ENCODE measurements at regions not wholly inside any gene's neighbourhood (a gene's known extent, or its start where the extent isn't known, plus 50 kb on each side); places are given as distances from the start of the nearest gene placed in this dataset.

GRCh38 chr1:70490153-70490552 lies 79.1 kb downstream of the CTH start:
- no peak overlapping the region for H3K56ac ChIP-seq (ENCODE audit: low read length)
- H3K79me2 ChIP-seq (ENCODE audit: control insufficient read depth, insufficient read depth, low read length) = no peaks in the 10 kb centered on the region
- H3K36me3 ChIP-seq (ENCODE audit: control insufficient read depth, insufficient read depth, low read length) = no peaks in the 10 kb centered on the region
- no peak overlapping the region for H3K27ac ChIP-seq (ENCODE audit: low read depth, low read length)
- H2AK5ac ChIP-seq (ENCODE audit: low read length) = no peak overlapping the region
- H3K9ac ChIP-seq (ENCODE audit: low read length) = no peak overlapping the region
- H3K4ac ChIP-seq (ENCODE audit: low read depth, low read length) = no peak overlapping the region
- no CpG with 5 or more reads among the region's 1 CpG for WGBS (ENCODE audit: extremely low coverage, insufficient coverage, low lambda C conversion rate)
- no peak overlapping the region for H4K8ac ChIP-seq (ENCODE audit: low read depth, low read length)
- H4K5ac ChIP-seq (ENCODE audit: low read length) = no peak overlapping the region
- no peak overlapping the region for H3K4me3 ChIP-seq (ENCODE audit: low read length)
- no peak for DNase-seq
- H3K79me1 ChIP-seq (ENCODE audit: low read length) = no peaks in the 10 kb centered on the region
- no peaks in the 10 kb centered on the region for H3K27me3 ChIP-seq (ENCODE audit: insufficient read depth, low read length, poor library complexity)
- no peak overlapping the region for H3K4me2 ChIP-seq (ENCODE audit: low read length)
- no peak overlapping the region for H2BK15ac ChIP-seq (replicated peaks; ENCODE audit: low read depth)
- no peak overlapping the region for H3K18ac ChIP-seq (ENCODE audit: low read length)
- H3K4me1 ChIP-seq (ENCODE audit: control insufficient read depth, low read depth, low read length) = no peaks in the 10 kb centered on the region
- no peak overlapping the region for H3K23ac ChIP-seq (ENCODE audit: low read length)
- H2BK5ac ChIP-seq (ENCODE audit: low read length) = no peak overlapping the region
- no peak overlapping the region for H2BK120ac ChIP-seq (ENCODE audit: low read depth, low read length)

GRCh38 chr1:70495370-70495769 lies 84.3 kb downstream of the CTH start:
- no CpG with 5 or more reads among the region's 2 CpGs for WGBS (ENCODE audit: extremely low coverage, insufficient coverage, low lambda C conversion rate)
- Histone ChIP-seq H4K8ac (ENCODE audit: low read depth, low read length) (no peak overlapping the region), H3K36me3 (ENCODE audit: control insufficient read depth, insufficient read depth, low read length) (no peaks in the 10 kb centered on the region)

GRCh38 chr1:70496181-70496580 lies 85.1 kb downstream of the CTH start:
- no peak overlapping the region for H3K27ac ChIP-seq (ENCODE audit: low read depth, low read length)
- no peaks in the 10 kb centered on the region for H3K27me3 ChIP-seq (ENCODE audit: insufficient read depth, low read length, poor library complexity)
- H2AK5ac ChIP-seq (ENCODE audit: low read length) = no peak overlapping the region
- no peaks in the 10 kb centered on the region for H3K36me3 ChIP-seq (ENCODE audit: control insufficient read depth, insufficient read depth, low read length)
- no peak overlapping the region for H3K9ac ChIP-seq (ENCODE audit: low read length)
- H4K5ac ChIP-seq (ENCODE audit: low read length) = no peak overlapping the region
- H3K4me1 ChIP-seq (ENCODE audit: control insufficient read depth, low read depth, low read length) = peaks cover 3% of the 10 kb centered on the region
- no CpG with 5 or more reads among the region's 2 CpGs for WGBS (ENCODE audit: extremely low coverage, insufficient coverage, low lambda C conversion rate)
- H3K79me2 ChIP-seq (ENCODE audit: control insufficient read depth, insufficient read depth, low read length) = no peaks in the 10 kb centered on the region
- H3K23ac ChIP-seq (ENCODE audit: low read length) = no peak overlapping the region
- no peak overlapping the region for H3K4ac ChIP-seq (ENCODE audit: low read depth, low read length)
- H3K4me2 ChIP-seq (ENCODE audit: low read length) = no peak overlapping the region
- no peak overlapping the region for H3K4me3 ChIP-seq (ENCODE audit: low read length)
- DNase-seq = no peak
- H3K56ac ChIP-seq (ENCODE audit: low read length) = no peak overlapping the region
- H2BK5ac ChIP-seq (ENCODE audit: low read length) = no peak overlapping the region
- H3K79me1 ChIP-seq (ENCODE audit: low read length) = no peaks in the 10 kb centered on the region
- H4K8ac ChIP-seq (ENCODE audit: low read depth, low read length) = no peak overlapping the region
- no peak overlapping the region for H2BK15ac ChIP-seq (replicated peaks; ENCODE audit: low read depth)
- no peak overlapping the region for H3K18ac ChIP-seq (ENCODE audit: low read length)
- H2BK120ac ChIP-seq (ENCODE audit: low read depth, low read length) = no peak overlapping the region

More at GRCh38 chr1:70495370-70495769, 84.3 kb downstream of the CTH start:
- Histone ChIP-seq H3K27ac (ENCODE audit: low read depth, low read length) (no peak overlapping the region), H3K9ac (ENCODE audit: low read length) (no peak overlapping the region), H3K79me1 (ENCODE audit: low read length) (no peaks in the 10 kb centered on the region), H3K27me3 (ENCODE audit: insufficient read depth, low read length, poor library complexity) (no peaks in the 10 kb centered on the region), H3K4me2 (ENCODE audit: low read length) (no peak overlapping the region), H3K79me2 (ENCODE audit: control insufficient read depth, insufficient read depth, low read length) (no peaks in the 10 kb centered on the region), H3K4me3 (ENCODE audit: low read length) (no peak overlapping the region), H3K23ac (ENCODE audit: low read length) (no peak overlapping the region), H4K5ac (ENCODE audit: low read length) (no peak overlapping the region), H3K4me1 (ENCODE audit: control insufficient read depth, low read depth, low read length) (peaks cover 3% of the 10 kb centered on the region), H3K56ac (ENCODE audit: low read length) (no peak overlapping the region), H2AK5ac (ENCODE audit: low read length) (no peak overlapping the region), H2BK120ac (ENCODE audit: low read depth, low read length) (no peak overlapping the region), H2BK5ac (ENCODE audit: low read length) (no peak overlapping the region), H3K4ac (ENCODE audit: low read depth, low read length) (no peak overlapping the region), H3K18ac (ENCODE audit: low read length) (no peak overlapping the region), H2BK15ac (replicated peaks; ENCODE audit: low read depth) (no peak overlapping the region)
- DNase-seq = no peak

- Histone ChIP-seq H3K56ac (ENCODE audit: low read length) (no peak overlapping the region), H2BK5ac (ENCODE audit: low read length) (no peak overlapping the region), H3K27me3 (ENCODE audit: insufficient read depth, low read length, poor library complexity) (no peaks in the 10 kb centered on the region), H2BK120ac (ENCODE audit: low read depth, low read length) (no peak overlapping the region), H3K4ac (ENCODE audit: low read depth, low read length) (no peak overlapping the region), H3K79me2 (ENCODE audit: control insufficient read depth, insufficient read depth, low read length) (no peaks in the 10 kb centered on the region), H3K36me3 (ENCODE audit: control insufficient read depth, insufficient read depth, low read length) (no peaks in the 10 kb centered on the region), H3K27ac (ENCODE audit: low read depth, low read length) (no peak overlapping the region), H4K8ac (ENCODE audit: low read depth, low read length) (no peak overlapping the region), H2BK15ac (replicated peaks; ENCODE audit: low read depth) (no peak overlapping the region), H3K18ac (ENCODE audit: low read length) (no peak overlapping the region), H3K4me2 (ENCODE audit: low read length) (no peak overlapping the region), H3K23ac (ENCODE audit: low read length) (no peak overlapping the region), H3K79me1 (ENCODE audit: low read length) (no peaks in the 10 kb centered on the region), H2AK5ac (ENCODE audit: low read length) (no peak overlapping the region), H3K9ac (ENCODE audit: low read length) (no peak overlapping the region), H4K5ac (ENCODE audit: low read length) (no peak overlapping the region), H3K4me1 (ENCODE audit: control insufficient read depth, low read depth, low read length) (peaks cover 3% of the 10 kb centered on the region), H3K4me3 (ENCODE audit: low read length) (no peak overlapping the region)
- peak; percentile 18 for DNase-seq
- no CpG with 5 or more reads among the region's 3 CpGs for WGBS (ENCODE audit: extremely low coverage, insufficient coverage, low lambda C conversion rate)
Observed at GRCh38 chr1:70497152-70497551, 86.1 kb downstream of the CTH start.

GRCh38 chr1:70498666-70499065 lies 87.6 kb downstream of the CTH start:
- WGBS (ENCODE audit: extremely low coverage, insufficient coverage, low lambda C conversion rate) = no CpG with 5 or more reads among the region's 2 CpGs
- Histone ChIP-seq H3K56ac (ENCODE audit: low read length) (no peak overlapping the region), H2AK5ac (ENCODE audit: low read length) (no peak overlapping the region), H3K4me2 (ENCODE audit: low read length) (no peak overlapping the region), H4K5ac (ENCODE audit: low read length) (no peak overlapping the region), H3K27me3 (ENCODE audit: insufficient read depth, low read length, poor library complexity) (no peaks in the 10 kb centered on the region), H3K23ac (ENCODE audit: low read length) (no peak overlapping the region), H3K4me3 (ENCODE audit: low read length) (no peak overlapping the region), H3K4me1 (ENCODE audit: control insufficient read depth, low read depth, low read length) (peaks cover 3% of the 10 kb centered on the region), H2BK120ac (ENCODE audit: low read depth, low read length) (no peak overlapping the region), H3K36me3 (ENCODE audit: control insufficient read depth, insufficient read depth, low read length) (no peaks in the 10 kb centered on the region), H4K8ac (ENCODE audit: low read depth, low read length) (no peak overlapping the region), H3K9ac (ENCODE audit: low read length) (no peak overlapping the region), H2BK5ac (ENCODE audit: low read length) (no peak overlapping the region), H3K4ac (ENCODE audit: low read depth, low read length) (no peak overlapping the region), H2BK15ac (replicated peaks; ENCODE audit: low read depth) (no peak overlapping the region), H3K18ac (ENCODE audit: low read length) (no peak overlapping the region), H3K79me1 (ENCODE audit: low read length) (no peaks in the 10 kb centered on the region), H3K27ac (ENCODE audit: low read depth, low read length) (no peak overlapping the region), H3K79me2 (ENCODE audit: control insufficient read depth, insufficient read depth, low read length) (no peaks in the 10 kb centered on the region)
- DNase-seq = no peak

- Histone ChIP-seq H3K23ac (ENCODE audit: low read length) (no peak overlapping the region), H3K4me2 (ENCODE audit: low read length) (no peak overlapping the region), H3K4me1 (ENCODE audit: control insufficient read depth, low read depth, low read length) (peaks cover 3% of the 10 kb centered on the region), H3K79me2 (ENCODE audit: control insufficient read depth, insufficient read depth, low read length) (no peaks in the 10 kb centered on the region), H3K56ac (ENCODE audit: low read length) (no peak overlapping the region), H3K9ac (ENCODE audit: low read length) (no peak overlapping the region), H3K27ac (ENCODE audit: low read depth, low read length) (no peak overlapping the region), H3K36me3 (ENCODE audit: control insufficient read depth, insufficient read depth, low read length) (no peaks in the 10 kb centered on the region), H2BK5ac (ENCODE audit: low read length) (no peak overlapping the region), H3K18ac (ENCODE audit: low read length) (no peak overlapping the region), H4K5ac (ENCODE audit: low read length) (no peak overlapping the region), H2BK120ac (ENCODE audit: low read depth, low read length) (no peak overlapping the region), H2AK5ac (ENCODE audit: low read length) (no peak overlapping the region), H3K4ac (ENCODE audit: low read depth, low read length) (no peak overlapping the region), H2BK15ac (replicated peaks; ENCODE audit: low read depth) (no peak overlapping the region), H4K8ac (ENCODE audit: low read depth, low read length) (no peak overlapping the region), H3K79me1 (ENCODE audit: low read length) (no peaks in the 10 kb centered on the region), H3K27me3 (ENCODE audit: insufficient read depth, low read length, poor library complexity) (no peaks in the 10 kb centered on the region), H3K4me3 (ENCODE audit: low read length) (no peak overlapping the region)
- DNase-seq = no peak
- WGBS (ENCODE audit: extremely low coverage, insufficient coverage, low lambda C conversion rate) = no CpG with 5 or more reads among the region's 1 CpG
Observed at GRCh38 chr1:70499695-70500094, 88.6 kb downstream of the CTH start.
